ENCODE measurements at regions not wholly inside any gene's neighbourhood (a gene's known extent, or its start where the extent isn't known, plus 50 kb on each side); places are given as distances from the start of the nearest gene placed in this dataset.

DNA sequence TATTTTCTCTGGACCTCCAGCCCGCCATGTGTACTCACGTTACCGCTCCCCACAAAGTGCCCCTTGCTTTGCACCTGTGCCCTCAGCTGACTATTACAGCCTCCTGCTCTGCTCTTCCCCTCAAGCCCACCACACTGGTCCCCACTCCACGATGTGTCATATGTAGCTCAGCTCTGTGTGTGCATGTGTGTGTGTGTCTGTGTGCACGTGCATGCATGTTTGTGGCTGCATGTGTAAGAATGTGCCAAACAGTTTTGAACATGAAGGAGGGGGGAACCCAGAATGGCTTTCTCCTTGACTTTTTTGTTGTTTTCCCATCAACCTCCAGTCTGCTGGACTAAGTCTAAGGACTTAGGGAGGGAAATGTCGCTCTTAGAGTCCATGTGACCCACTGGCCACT, 54.8 kb upstream of the BTRC start:
- DNase-seq: no peak

DNA sequence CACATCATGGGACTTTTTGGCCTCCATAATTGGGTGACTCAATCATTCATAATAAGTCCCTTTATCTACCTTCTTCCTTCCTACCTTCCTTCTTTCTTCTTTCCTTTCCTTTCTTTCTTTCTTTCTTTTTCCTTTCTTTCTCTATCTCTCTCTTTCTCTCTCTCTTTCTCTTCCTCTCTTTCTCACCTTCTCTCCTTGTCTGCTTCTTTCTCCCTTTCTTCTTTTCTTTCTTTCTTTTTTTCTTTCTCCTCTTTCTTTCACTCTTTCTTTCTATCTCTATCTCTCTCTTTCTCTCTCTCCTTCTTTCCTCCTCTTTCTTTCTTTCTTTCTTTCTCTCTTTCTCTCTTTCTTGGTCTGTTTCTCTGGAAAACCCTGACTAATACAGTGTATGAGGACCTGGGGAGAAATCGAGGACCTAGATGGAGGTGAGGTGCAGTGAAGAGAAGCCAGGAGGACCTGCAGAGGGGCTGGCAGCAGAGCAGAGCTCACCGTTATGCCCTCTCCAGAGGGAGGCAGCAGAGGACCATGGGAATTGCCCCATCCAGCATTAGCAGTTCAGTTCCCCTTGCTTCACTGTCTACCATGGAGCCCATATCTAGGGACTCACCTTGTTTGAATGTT, 52.7 kb upstream of the BTRC start:
- peak; percentile 27 for DNase-seq

DNA sequence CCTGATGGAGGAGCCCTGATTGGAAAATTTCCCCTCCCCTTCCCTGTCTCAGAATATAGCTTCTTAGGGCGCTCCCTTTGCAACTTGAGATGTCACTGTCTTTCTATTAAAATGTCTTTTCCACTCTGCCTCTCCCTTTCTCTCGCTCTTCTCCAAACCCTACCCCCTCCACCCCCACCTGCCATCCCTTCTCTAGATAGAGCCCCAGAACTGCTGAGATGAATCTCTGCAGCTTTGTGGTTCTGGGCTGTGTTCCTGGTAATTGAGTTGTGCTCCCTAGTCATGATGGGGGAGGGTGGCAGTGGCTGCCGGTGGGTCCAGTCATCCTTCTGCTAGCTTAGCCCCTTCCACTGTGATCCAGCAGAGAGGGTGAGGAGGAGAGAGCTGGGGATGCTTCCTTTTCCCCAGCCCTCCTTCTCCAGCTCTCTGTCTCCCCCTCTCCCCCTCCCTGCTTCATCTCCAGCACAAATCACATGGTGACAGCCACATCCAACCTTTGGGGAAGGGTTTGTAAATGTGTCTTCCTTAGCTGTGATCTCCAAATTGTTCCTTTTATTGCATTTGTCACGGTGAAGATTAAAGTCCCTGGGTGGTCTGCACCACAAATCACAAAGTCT, 50.8 kb upstream of the BTRC start:
- no peak for DNase-seq
